NCI-H1694 (cell line): ENCODE measurements at regions not wholly inside any gene's neighbourhood (a gene's known extent, or its start where the extent isn't known, plus 50 kb on each side); places are given as distances from the start of the nearest gene placed in this dataset.

Experiments used
- DNase-seq: peaks from one replicate; lab custom pipeline; 2025; lab: John Stamatoyannopoulos, UW

DNA sequence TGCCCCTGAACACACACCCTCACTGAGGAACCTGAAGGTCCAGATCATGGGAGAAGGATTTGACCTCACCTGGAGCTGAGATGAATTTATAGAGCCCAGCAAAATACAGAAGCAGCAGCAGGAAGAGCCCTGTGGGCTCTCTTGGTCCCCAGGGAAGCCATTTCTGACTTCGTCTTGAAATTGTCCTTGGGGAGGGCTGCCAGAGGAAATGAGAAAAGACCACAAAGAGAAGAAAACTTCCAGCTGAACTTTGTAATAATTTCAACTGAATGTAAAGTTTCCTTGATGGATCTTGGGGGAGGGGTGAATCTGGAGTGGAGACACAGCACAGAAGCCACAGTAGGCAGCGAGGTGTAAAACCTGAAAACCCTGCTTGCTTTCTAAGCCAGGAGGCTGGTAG, 500.9 kb upstream of the NXPH2 start:
- no peak for DNase-seq

DNA sequence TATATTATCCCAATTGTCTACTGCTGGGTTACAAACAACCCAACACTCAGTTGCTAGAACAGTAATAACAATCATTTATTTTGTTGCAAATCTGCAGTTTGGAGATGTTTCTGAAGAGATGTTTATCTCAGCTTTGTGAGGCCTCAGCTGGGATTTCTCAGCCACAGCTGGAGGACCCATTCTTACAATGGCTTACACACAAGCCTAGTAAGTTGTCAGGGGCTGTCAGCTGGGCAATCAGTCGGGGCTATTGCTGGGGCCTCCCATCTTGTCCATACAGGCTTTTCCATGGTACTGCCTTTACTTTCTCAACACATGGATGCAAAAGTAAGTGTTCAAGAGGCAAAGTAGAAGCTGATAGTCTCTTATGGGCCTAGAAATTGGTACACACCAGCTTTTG, 491.7 kb upstream of the NXPH2 start:
- no peak for DNase-seq

DNA sequence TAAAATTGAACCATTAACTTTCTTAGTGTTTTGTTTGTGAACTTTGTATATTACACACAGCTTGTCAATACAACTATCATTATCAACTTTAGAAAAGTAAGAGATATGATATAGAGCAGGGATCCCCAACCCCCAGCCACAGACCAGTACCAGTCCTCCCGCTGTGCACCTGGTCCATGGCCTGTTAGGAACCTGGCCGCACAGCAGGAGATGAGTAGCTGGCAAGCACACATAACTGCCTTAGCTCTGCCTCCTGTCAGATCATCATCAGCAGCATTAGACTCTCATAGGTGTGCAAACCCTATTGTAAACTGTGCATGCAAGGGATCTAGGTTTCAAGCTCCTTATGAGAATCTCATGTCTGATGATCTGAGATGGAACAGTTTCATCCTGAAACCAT, 491.0 kb upstream of the NXPH2 start:
- DNase-seq: no peak

DNA sequence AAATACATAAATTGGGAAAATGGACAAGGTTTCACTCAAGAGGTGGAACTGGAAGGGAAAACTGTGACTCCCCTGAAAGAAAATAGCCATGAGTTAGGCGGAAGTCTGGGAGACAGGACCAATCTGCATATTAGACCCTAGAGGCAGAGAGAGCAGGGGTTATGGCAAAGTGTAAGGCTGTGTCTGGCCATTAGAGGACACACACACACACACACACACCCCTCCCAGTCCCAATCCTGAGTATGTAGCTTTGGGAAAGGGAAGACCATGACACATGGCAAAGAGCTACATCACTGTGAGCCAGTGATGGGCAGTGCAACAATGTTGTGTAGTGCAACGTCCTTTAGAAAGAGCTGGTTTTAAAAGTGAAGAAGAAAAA, 479.9 kb upstream of the NXPH2 start:
- no peak for DNase-seq

DNA sequence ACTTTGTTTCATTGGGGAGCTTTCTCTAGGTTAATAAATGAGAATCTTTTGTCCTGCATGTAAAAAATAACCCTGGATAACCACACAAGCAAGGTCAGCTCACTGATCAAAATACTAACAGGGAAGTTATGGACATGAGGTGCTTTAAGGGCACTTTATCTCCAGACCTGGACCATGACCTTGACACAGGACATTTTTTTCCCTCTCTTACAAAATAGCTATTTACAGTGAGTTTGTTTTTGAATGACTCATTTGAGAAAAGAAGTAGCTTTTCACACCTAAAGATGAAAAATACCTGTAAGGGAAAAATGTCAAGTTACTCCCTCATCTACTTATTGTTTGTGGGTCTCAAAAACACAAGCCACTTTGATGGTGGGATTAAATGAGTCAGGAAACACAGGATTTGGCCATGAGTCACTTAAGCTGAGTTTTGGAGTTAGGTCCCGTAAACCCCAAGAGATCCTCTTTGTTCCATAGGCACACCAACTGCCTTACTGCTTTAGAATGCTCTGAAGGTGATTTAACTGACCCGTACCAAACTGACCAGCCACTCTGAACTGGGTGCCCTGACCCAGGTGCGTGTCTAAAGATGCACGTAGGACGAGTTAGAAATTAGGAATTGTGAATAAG, 479.3 kb upstream of the NXPH2 start:
- no peak for DNase-seq

DNA sequence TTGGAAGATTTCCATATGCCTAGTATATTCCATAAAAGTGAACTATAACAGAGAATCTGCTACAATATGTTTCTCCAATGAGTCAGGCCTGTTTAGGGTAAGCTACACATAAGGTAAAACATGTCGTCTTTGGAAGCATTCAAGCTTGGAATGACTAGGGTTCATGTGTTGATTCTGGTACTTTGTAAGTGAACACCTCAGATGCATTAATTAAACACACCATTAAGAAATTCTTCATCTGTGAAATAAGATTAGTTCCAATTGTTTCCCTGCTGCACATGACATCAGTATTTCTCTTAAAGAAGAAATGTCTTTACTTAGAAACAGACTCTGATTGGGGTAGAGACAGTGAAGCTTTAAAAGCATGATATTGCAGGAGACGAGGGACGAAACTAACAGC, 461.1 kb upstream of the NXPH2 start:
- no peak for DNase-seq

DNA sequence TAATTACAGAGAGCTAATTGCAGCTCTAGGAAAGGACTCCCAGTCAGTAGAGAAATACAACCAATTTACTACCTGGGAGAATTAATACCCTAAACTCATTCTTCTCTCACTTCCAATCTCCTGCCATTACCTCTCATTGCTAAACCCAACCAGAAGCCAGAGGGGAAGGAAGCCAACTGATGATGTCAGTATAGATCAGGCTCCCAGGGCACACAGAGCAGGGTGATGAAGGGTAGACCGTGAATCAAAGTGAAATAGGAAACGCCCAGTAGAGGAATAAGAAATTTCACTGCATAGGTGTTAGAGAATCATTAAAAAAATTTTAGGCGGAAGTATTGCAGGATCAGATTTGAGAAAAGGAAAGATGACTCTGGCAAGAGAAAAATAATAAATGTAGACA, 456.8 kb upstream of the NXPH2 start:
- DNase-seq: no peak

DNA sequence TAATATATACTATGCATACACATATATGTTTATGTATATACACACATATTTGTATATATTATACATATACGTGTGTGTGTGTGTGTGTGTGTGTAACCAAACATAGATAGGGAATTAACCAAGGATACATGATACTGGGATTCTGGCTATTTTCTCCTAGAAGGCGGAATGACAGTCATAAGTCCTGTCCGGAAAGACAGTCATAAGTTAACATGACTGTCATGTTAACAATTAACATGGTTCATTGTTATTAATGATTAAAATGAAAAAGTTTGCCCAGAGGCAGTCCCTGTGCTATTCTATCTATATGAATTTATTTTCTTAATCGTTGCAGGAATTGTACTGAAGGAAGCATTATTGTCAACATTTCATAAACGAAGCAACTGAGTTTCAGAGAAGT, 450.7 kb upstream of the NXPH2 start:
- no peak for DNase-seq

DNA sequence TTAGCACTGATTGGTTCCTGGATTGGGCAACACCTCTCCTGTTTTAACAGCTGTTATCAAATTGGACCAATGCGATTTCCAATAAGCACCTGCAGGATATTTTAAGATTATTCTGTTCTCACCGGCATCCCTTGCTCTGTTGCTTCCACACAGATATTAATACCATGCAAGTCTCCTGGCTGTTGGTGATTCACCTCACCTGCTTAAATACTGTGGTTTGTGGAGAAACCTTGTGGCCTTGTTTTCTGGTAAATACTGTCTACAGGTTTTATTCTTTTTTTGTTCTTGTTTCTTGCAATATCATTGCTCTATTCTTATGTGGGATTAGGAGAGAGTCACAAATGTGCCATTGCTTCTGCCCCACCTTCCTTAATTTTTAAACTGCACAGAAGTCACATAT, 448.1 kb upstream of the NXPH2 start:
- no peak for DNase-seq

DNA sequence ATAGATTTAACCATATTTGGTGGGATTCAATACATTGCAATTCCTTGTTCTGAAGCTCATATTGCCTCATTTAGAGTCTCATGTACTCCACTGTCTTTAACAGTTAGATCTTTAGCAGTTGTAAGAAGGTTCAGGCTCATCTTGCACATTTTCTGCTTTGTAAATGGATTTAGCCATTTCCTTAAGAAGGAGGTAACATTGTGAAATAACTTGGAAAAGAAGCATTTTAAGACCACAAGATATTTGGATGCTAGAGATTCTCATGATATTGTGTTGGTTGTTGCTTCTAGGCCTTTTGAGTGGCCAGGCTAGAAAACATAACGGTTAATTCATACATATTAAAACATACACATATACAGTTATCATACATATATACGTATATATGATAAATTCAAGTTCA, 445.8 kb upstream of the NXPH2 start:
- DNase-seq: no peak

DNA sequence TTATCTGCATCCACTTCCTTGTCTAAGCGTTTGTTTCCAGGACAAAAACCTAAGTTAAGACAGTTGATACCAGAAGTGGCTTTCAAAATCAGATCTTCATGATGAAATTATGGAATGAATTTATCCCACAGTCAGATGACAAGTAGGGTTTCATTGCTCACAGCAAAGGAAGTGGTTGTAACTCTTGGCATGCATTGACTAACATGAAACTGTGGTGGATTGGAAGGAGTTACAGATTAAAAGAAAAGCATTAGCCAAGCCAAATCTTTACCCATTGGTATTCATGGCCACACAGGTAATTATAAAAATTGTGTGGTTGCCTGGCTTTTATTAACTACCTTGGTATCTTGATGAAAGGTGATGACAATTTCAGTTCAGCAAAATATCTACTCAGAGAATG, 438.0 kb upstream of the NXPH2 start:
- no peak for DNase-seq

DNA sequence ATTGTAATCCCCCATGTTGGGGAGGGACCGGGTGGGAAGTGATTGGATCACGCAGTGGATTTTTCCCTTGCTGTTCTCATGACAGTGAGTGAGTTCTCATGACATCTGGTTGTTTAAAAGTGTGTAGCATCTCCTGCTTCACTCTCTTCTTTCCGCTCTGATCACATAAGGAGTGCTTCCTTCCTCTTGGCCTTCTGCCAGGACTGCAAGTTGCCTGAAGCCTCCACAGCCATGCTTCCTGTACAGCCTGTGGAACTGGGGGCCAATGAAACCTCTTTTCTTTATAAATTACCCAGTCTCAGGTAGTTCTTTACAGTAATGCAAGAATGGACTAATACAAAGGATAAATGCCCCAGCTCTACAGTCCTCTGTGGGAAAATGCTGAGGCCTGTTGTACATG, 437.5 kb upstream of the NXPH2 start:
- DNase-seq: no peak

DNA sequence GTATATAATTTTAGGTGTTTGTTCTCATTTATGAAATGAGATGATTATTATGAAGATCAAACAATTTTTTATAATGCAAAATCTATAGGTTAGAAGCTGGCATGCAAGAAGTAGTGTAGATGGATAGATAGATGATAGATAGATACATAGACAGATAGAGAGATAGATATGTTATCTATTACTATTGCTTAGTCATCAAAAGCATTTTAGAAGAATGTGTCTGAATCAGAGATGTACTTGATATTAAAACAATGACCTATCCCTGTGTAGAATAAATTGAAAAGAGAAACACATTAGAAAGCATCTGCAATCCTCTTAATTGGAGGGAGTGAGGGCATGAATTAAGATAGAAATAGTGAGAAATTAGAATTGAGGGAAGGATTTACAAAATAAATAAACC, 436.2 kb upstream of the NXPH2 start:
- DNase-seq: no peak

DNA sequence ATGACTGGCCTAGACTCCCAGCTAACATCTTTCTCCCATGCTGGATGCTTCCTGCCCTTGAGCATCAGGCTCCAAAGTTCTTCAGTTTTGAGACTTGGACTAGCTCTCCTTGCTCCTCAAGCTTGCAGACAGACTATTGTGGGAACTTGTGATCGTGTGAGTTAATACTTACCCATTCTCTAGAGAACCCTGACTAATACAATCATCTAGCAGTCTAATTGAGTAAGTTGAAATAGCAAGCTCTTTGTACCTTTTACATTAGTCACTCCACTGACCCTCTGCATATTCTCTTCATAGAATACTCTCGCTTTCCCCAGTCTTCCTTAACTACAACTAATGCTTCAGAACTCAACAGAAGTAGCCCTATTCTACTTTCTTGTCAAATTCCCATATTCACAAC, 434.6 kb upstream of the NXPH2 start:
- DNase-seq: no peak

DNA sequence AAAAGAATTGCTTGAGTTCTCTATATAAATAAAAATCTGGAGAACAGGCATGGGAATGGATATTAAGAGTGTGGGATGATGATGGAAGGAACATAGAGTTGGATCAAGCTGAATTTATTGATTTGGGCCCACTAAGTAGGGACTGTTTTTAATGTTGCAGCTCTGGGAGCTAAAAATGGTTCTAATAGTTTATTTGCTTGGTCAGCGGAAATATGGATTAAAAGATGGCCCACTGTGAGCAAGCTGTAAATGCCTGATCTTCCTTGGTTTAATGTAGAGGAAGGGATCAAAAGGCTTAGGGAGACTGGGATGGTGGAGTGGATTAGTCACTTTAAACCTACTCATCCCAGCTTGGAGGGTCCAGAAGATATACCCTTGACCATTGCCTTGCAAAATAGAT, 429.4 kb upstream of the NXPH2 start:
- DNase-seq: no peak

DNA sequence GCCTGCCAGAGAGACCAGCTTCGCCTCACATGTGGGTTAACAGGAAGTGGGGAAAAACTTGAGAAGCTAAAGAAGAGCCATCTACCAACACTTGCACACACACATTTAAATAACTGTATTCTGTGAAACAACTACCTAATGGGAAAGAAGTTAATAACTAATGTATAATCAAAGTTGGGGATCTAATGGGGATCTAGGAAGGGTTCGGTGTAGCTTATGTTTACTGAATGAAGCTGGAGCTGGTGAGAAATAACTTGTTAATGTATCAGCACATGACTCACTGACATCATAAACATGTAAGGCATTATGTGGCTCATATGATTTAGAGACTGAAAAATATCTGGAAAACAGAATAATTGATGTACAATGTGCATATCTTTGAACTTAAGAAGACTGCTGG, 421.3 kb upstream of the NXPH2 start:
- DNase-seq: no peak

DNA sequence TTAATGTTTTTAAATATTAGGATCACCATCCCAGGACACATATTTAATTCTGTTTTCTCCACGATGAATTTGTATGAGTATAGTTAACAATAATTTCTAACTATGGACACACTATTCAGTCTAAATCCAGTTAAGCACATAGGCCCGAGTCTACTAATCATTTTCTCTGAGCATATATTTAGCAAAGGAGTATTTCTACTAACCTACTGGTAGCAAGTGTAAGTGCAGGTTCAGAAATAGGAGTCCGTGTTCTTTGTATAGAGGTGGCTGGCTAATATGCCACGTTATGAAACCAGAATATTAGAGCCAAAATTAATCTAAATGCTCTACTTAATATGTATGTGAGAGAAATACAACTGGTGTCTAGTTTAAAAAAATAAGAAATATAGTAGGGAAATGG, 416.6 kb upstream of the NXPH2 start:
- DNase-seq: no peak

DNA sequence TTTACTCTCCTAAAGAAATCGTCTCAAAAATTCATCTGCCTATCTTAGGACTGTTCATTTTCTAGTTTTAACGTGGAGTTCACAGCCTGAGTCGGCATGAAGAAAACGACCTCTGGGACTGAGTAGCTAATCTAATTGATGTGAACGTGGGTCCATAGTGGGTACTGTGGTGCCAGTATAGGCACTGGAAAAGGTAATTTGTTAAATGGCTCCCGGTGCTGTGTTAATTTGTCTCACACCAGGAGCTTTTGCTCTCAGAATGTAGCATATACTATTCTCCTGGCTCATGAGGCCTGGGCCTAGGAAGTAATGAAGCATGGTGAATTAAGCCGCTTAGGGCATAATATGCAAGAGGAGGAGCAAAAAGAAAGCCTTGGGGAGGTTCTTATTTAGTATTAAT, 414.4 kb upstream of the NXPH2 start:
- no peak for DNase-seq

DNA sequence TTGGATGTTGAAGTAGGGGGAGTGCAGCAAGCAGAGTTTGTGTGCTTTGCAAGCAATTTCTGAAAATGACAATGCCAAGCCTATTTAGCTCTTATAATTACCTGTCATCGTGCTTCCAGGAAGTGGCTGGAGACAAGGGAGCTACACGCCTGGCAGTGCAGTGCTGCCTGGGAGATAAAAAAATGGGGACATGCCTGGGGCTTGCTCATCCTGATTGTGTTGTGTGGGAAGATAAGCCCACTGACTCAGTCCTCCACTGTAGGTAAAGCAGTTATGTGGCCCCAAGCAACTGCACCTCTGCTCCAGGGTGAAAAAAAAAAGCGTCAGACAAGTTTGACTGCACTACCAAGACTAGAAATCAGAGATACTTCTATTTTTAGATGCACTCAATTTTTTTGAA, 396.9 kb upstream of the NXPH2 start:
- no peak for DNase-seq

DNA sequence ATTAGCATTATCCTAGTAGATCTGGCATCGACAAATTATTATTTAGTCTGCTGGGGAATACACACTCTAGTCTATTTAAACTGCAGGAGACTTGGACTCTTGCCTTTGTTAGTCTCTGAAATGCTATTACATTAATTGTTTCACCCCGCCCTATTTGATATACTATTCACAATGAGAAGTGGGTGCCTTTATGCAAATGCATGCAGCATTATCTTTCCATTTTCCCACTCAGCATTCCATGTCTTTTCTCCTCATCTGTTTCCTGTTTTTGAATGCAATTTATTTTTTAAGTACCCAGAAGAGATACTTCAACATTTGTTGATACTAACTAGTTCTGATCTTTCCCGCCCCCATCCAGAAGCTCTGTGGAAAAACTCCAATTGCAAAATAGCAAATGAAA, 395.3 kb upstream of the NXPH2 start:
- no peak for DNase-seq

DNA sequence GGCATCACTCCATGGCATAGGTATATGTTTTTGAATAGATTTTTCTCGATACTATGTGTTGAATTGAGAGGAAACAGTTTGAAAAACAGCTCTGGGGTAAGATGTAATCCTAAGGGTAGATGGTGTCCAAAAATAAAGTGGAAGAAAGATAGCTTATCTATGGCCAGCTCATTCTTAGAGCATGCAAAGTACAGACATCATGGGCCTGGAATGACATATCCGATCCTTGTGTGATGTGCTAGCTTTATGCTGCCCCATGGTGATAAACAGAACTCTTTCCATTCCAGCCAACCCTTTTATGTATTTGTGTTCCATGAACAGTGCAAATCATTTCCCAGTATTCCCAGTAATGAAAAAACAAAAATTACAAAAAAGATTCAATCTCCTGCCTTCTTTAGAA, 390.2 kb upstream of the NXPH2 start:
- no peak for DNase-seq

DNA sequence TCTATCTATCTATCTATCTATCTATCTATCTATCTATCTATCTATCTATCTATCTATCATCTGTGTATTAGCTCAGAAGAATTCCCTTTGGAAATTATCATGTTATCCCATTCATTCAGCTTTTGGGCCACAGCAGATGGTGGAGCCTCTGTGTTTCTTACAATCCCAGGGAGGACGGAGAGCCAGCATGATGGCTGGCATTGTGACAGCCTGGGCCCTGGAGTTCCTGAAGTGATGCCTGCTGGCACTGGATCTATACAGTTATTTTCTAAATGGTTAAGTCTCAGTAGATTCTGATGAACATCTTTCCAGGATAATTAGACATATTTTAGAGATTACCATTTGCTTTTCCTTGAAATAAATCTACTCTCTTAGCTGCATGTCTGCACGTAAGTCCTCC, 385.4 kb upstream of the NXPH2 start:
- DNase-seq: peak; percentile 72

DNA sequence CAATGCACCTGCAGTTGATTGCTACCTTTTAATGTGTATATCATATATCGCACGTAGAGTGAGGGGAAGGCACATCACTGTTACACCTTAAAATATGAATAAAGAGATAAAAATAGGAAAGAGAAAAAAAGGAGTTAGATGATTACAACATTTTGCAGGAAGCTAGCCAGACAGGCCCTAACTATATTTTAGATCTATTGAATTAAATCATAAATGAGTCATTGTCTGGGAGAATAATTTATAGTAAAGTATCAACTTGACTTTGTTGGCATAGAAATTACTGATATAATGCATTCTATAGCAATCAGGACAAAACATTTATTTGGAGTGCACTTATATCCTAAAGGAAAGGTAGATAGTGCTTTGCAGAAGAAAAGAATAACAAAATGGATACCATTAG, 384.9 kb upstream of the NXPH2 start:
- DNase-seq: no peak

DNA sequence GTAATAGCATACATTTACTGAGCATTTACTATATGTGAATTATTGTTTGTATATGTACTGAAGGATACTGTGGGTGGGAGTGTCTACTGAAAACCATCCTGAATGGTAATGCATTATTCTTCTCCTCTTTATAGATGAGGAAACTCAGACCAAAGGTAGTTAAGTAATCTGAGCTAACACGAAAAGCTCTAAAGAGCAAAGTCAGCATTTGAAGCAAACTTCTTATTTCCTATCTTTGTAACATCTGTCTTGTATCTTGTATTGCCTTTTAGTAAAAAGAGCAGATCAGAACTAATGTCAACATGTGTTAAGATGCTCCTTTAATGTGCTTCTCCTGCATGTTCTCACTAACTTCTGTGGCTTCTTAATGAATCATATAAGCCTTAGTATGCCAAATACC, 382.8 kb upstream of the NXPH2 start:
- DNase-seq: no peak

DNA sequence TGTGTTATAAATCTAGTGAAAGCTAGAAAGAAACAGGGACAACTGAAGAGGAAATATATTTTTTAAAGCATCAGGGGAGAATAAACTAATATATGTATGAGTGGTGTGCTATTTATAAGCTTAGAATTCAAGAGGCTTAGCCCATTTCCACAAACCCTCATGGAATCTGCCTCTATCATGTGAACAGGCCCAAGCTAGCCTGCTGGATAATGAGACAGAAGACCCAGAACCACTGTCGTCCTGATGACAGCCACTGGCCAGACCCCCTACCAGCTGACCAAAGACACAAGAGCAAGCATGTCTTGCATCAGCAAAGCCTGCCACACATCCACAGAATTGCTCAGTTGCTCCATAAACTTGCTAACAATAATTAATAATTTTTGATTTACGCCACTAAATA, 382.3 kb upstream of the NXPH2 start:
- no peak for DNase-seq
